HCT116 (cell line): ENCODE measurements at regions not wholly inside any gene's neighbourhood (a gene's known extent, or its start where the extent isn't known, plus 50 kb on each side); places are given as distances from the start of the nearest gene placed in this dataset.

Experiments
- ATAC-seq: fragments of 200-7000 bp; cut with Tn5 transposase; 2 replicates; pipeline ENCODE4 v1.9.1; 2020; ENCODE audit warnings: mild to moderate bottlenecking, moderate library complexity
- BruUV-seq: library from RNA; stranded (reverse); fragments of 400-500 nt; replicated peaks from 2 replicates; lab custom pipeline; 2021; lab: Mats Ljungman, UMichigan
- CTCF ChIA-PET: fragments of 300-600 bp; sonication (Branson Sonifier 250); formaldehyde crosslinking; loops from one replicate; lab custom pipeline; 2021; ENCODE audit warnings: antibody characterized with exemption; lab: Charles Lee
- POLR2A ChIA-PET: fragments of 300-600, 350-600 bp; sonication (Branson Sonifier 250); formaldehyde crosslinking; loops from one replicate; lab custom pipeline; 2021; ENCODE audit warnings: antibody characterized with exemption; lab: Charles Lee
- RAD21 ChIA-PET, 2 experiments: fragments of 300-600 bp; sonication (Branson Sonifier 250); formaldehyde crosslinking; loops; one replicate each; lab custom pipeline; 2023; ENCODE audit warnings: low total read pairs in 2 of 2; ENCODE audit not compliant: uncharacterized antibody in 2 of 2, unreplicated experiment in 2 of 2, low non-redundant PET in 1 of 2; lab: Charles Lee
- DNase-seq: peaks from one replicate; pipeline ENCODE4 v3.0.0-alpha.2; 2010; ENCODE audit warnings: low read depth, low spot score
- H2AFZ ChIP-seq: fragments of 200-600 bp; shearing (Covaris generic), sonication (generic); 2 replicates; pipeline ENCODE4 v1.6.1; 2017; ENCODE audit warnings: low read depth, mixed run types, mixed read lengths, antibody characterized with exemption, low read length; ENCODE audit not compliant: poor library complexity, severe bottlenecking
- H3K27ac ChIP-seq: 2 replicates; pipeline ENCODE4 v1.5.1; 2012; ENCODE audit warnings: low read depth, low read length
- H3K27me3 ChIP-seq: fragments of 200-600 bp; sonication (generic); 2 replicates; pipeline ENCODE4 v1.6.1; 2016; ENCODE audit warnings: mixed run types, low read length, mixed read lengths; ENCODE audit not compliant: insufficient read depth
- H3K36me3 ChIP-seq, 2 experiments: fragments of 200-500 bp in 1 of 2; fragments of 200-600 bp in 1 of 2; sonication (Bioruptor generic) in 1 of 2; sonication (generic) in 1 of 2; 2 replicates each; pipeline versions ENCODE4 v1.5.1 to v1.6.1; 2014 to 2016; ENCODE audit warnings: low read length in 2 of 2, inconsistent platforms in 1 of 2, mixed read lengths in 1 of 2, mixed run types in 1 of 2; ENCODE audit not compliant: insufficient read depth in 2 of 2, control insufficient read depth in 1 of 2
- H3K4me1 ChIP-seq, 2 experiments: fragments of 200-600 bp in 1 of 2; sonication (generic) in 1 of 2; 2 replicates each; pipeline versions ENCODE4 v1.5.1 to v1.6.1; 2012 to 2017; ENCODE audit warnings: low read length in 2 of 2, inconsistent platforms in 1 of 2, mild to moderate bottlenecking in 1 of 2, mixed read lengths in 1 of 2, mixed run types in 1 of 2, moderate library complexity in 1 of 2; ENCODE audit not compliant: insufficient read depth in 2 of 2, control insufficient read depth in 1 of 2
- H3K4me2 ChIP-seq: fragments of 200-600 bp; sonication (generic); 2 replicates; pipeline ENCODE4 v1.6.1; 2017; ENCODE audit warnings: mixed run types, low read length, mixed read lengths
- H3K4me3 ChIP-seq, 2 experiments: fragments of 200-600 bp in 1 of 2; sonication (generic) in 1 of 2; replicated peaks in 1 of 2; 2 replicates each; pipeline ENCODE4 v1.5.1; 2011 to 2016; ENCODE audit warnings: low read length in 2 of 2, control low read depth in 1 of 2, low read depth in 1 of 2, mild to moderate bottlenecking in 1 of 2, mixed read lengths in 1 of 2, mixed run types in 1 of 2
- H3K79me2 ChIP-seq: fragments of 200-600 bp; sonication (generic); 2 replicates; pipeline ENCODE4 v1.6.1; 2017; ENCODE audit warnings: mild to moderate bottlenecking, mixed run types, low read length, moderate library complexity, mixed read lengths; ENCODE audit not compliant: insufficient read depth
- H3K9ac ChIP-seq: fragments of 200-600 bp; sonication (generic); 2 replicates; pipeline ENCODE4 v1.6.1; 2016; ENCODE audit warnings: low read length, mixed read lengths
- H3K9me2 ChIP-seq: fragments of 200-600 bp; sonication (generic), shearing (Covaris generic); 2 replicates; pipeline ENCODE4 v1.6.1; 2017; ENCODE audit warnings: mixed run types, mild to moderate bottlenecking, moderate library complexity; ENCODE audit not compliant: insufficient read depth
- H3K9me3 ChIP-seq, 2 experiments: fragments of 200-500 bp in 1 of 2; fragments of 200-600 bp in 1 of 2; sonication (Bioruptor generic) in 1 of 2; sonication (generic) in 1 of 2; 2 replicates each; pipeline ENCODE4 v1.6.1; 2014 to 2017; ENCODE audit warnings: low read length in 2 of 2, mixed read lengths in 2 of 2, inconsistent platforms in 1 of 2, low read depth in 1 of 2, mild to moderate bottlenecking in 1 of 2, mixed run types in 1 of 2, moderate library complexity in 1 of 2; ENCODE audit not compliant: control insufficient read depth in 1 of 2, insufficient read depth in 1 of 2
- H4K20me1 ChIP-seq: fragments of 200-600 bp; sonication (generic), shearing (Covaris generic); 2 replicates; pipeline ENCODE4 v1.6.1; 2017; ENCODE audit warnings: mixed run types, mild to moderate bottlenecking, moderate library complexity; ENCODE audit not compliant: insufficient read depth
- ATF3 ChIP-seq: IDR thresholded peaks from 2 replicates; pipeline ENCODE4 v1.6.1; 2012
- CBX3 ChIP-seq: IDR thresholded peaks from 2 replicates; pipeline ENCODE4 v1.6.1; 2012; ENCODE audit warnings: low read depth
- CTCF ChIP-seq, 3 experiments: fragments of 200-600 bp in 1 of 3; sonication (generic) in 1 of 3; IDR thresholded peaks in 2 of 3; conservative IDR thresholded peaks in 1 of 3; 2 replicates each; pipeline ENCODE4 v1.5.1; 2012 to 2017; ENCODE audit warnings: low read depth in 2 of 3, low read length in 2 of 3, antibody characterized with exemption in 1 of 3, borderline replicate concordance in 1 of 3, control low read depth in 1 of 3, mild to moderate bottlenecking in 1 of 3, mixed read lengths in 1 of 3, mixed run types in 1 of 3, moderate library complexity in 1 of 3; ENCODE audit not compliant: insufficient read depth in 1 of 3
- FOSL1 ChIP-seq: IDR thresholded peaks from 2 replicates; pipeline ENCODE4 v1.6.1; 2012; ENCODE audit warnings: low read depth
- MAX ChIP-seq: IDR thresholded peaks from 2 replicates; pipeline ENCODE4 v1.6.1; 2012
- RAD21 ChIP-seq: IDR thresholded peaks from 2 replicates; pipeline ENCODE4 v1.6.1; 2012; ENCODE audit warnings: low read depth, mild to moderate bottlenecking
- REST ChIP-seq: IDR thresholded peaks from 2 replicates; pipeline ENCODE4 v1.6.1; 2012; ENCODE audit warnings: low read depth
- YY1 ChIP-seq: IDR thresholded peaks from 2 replicates; pipeline ENCODE4 v1.6.1; 2011; ENCODE audit warnings: low read length, low read depth, moderate library complexity, mild to moderate bottlenecking; ENCODE audit not compliant: insufficient replicate concordance; ENCODE audit errors: extremely low read depth
- ZBTB33 ChIP-seq: IDR thresholded peaks from 2 replicates; pipeline ENCODE4 v1.6.1; 2011; ENCODE audit warnings: mild to moderate bottlenecking, low read length, moderate library complexity; ENCODE audit not compliant: insufficient replicate concordance; ENCODE audit errors: extremely low read depth
- ZNF274 ChIP-seq: fragments of 200-500 bp; sonication (Bioruptor generic); IDR thresholded peaks from 2 replicates; pipeline ENCODE4 v1.6.1; 2014; ENCODE audit warnings: mild to moderate bottlenecking, low read depth, low read length, inconsistent platforms
- intact Hi-C: fragments of 100-400 bp; cut with micrococcal nuclease; formaldehyde crosslinking; loops from 2 replicates; pipeline ENCODE4 v1.10.0; 2022

GRCh38 chr4:177099211-177099610, 210.5 kb upstream of the NEIL3 start:
- no peak overlapping the region for H3K4me2 ChIP-seq
- no peaks in the 10 kb centered on the region for H4K20me1 ChIP-seq
- BruUV-seq: no TSS peak
- RAD21 ChIA-PET: no interaction called here
- no peaks in the 10 kb centered on the region for H3K79me2 ChIP-seq
- TF ChIP-seq MAX (no peak), FOSL1 (no peak)
- TF ChIP-seq, all 23 proteins: peak for 0
- DNase-seq (no peak), ATAC-seq (no peak)
- no peaks in the 10 kb centered on the region for H3K27me3 ChIP-seq
- H3K4me1 ChIP-seq: no peaks in the 10 kb centered on the region
- no peaks in the 10 kb centered on the region for H3K36me3 ChIP-seq
- intact Hi-C loops: no loop called here
- H3K9me3 ChIP-seq: no peaks in the 10 kb centered on the region
- no peak overlapping the region for H3K9ac ChIP-seq
- H3K9me2 ChIP-seq: no peaks in the 10 kb centered on the region
- POLR2A ChIA-PET: no interaction called here
- H2AFZ ChIP-seq: no peak overlapping the region
- H3K4me3 ChIP-seq: no peak overlapping the region
- H3K27ac ChIP-seq: no peak overlapping the region
- CTCF ChIA-PET: no interaction called here

GRCh38 chr4:177100307-177100706, 209.4 kb upstream of the NEIL3 start:
- Histone ChIP-seq H3K36me3 (no peaks in the 10 kb centered on the region), H3K4me3 (no peak overlapping the region), H3K9me2 (no peaks in the 10 kb centered on the region), H2AFZ (no peak overlapping the region), H3K4me1 (no peaks in the 10 kb centered on the region), H3K9ac (no peak overlapping the region), H3K27ac (no peak overlapping the region), H3K27me3 (no peaks in the 10 kb centered on the region), H3K4me2 (no peak overlapping the region)
- ChIA-PET CTCF (no interaction called here), RAD21 (no interaction called here)
- DNase-seq (no peak), ATAC-seq (peak; percentile 50)
- no TSS peak for BruUV-seq
- TF ChIP-seq ZNF274 (no peak), ZBTB33 (no peak), ATF3 (no peak), RAD21 (no peak), FOSL1 (no peak), REST (no peak), CBX3 (no peak), CTCF (IDR thresholded peaks at IDR 0.05 in 2 of 3, conservative IDR thresholded peaks at IDR 0.05 in 1 of 3; ENCODE audit: borderline replicate concordance in 1 of 3, insufficient read depth in 1 of 3, low read depth in 2 of 3, low read length in 2 of 3) (peak in 2 of 3 experiments; percentile 23 to 24; a peak in 1 of 6 replicates), YY1 (no peak)
- TF ChIP-seq, all 23 proteins: peak for 1
- intact Hi-C loops: no loop called here
- no peaks in the 10 kb centered on the region for H4K20me1 ChIP-seq
- POLR2A ChIA-PET: no interaction called here
- H3K79me2 ChIP-seq: no peaks in the 10 kb centered on the region
- H3K9me3 ChIP-seq: no peaks in the 10 kb centered on the region
